PC-3 (cell line): ENCODE measurements at regions not wholly inside any gene's neighbourhood (a gene's known extent, or its start where the extent isn't known, plus 50 kb on each side); places are given as distances from the start of the nearest gene placed in this dataset.

Experiments
- ATAC-seq: fragments of 200-7000 bp; cut with Tn5 transposase; 2 replicates; pipeline ENCODE4 v1.9.1; 2020; ENCODE audit warnings: mild to moderate bottlenecking, moderate library complexity
- BruUV-seq: library from RNA; stranded (reverse); fragments of 400-500 nt; replicated peaks from 2 replicates; lab custom pipeline; 2021; lab: Mats Ljungman, UMichigan
- CTCF ChIA-PET: fragments of 300-600 bp; sonication (Branson Sonifier 250); formaldehyde crosslinking; loops from one replicate; lab custom pipeline; 2022; ENCODE audit warnings: antibody characterized with exemption; lab: Charles Lee
- POLR2A ChIA-PET: fragments of 300-600 bp; sonication (Branson Sonifier 250); formaldehyde crosslinking; loops from one replicate; lab custom pipeline; 2022; ENCODE audit warnings: antibody characterized with exemption; ENCODE audit not compliant: unreplicated experiment; lab: Charles Lee
- DNase-seq: peaks from one replicate; pipeline ENCODE4 v3.0.0-alpha.2; 2015
- H2AFZ ChIP-seq: fragments of 300-600 bp; sonication (generic); 2 replicates; pipeline ENCODE4 v1.6.0; 2016; ENCODE audit warnings: antibody characterized with exemption, low read length
- H3F3A ChIP-seq: fragments of 300-600 bp; sonication (generic); one replicate; pipeline ENCODE4 v1.6.0; 2017; ENCODE audit warnings: antibody characterized with exemption, low read length, control low read depth, mild to moderate bottlenecking; ENCODE audit not compliant: unreplicated experiment
- H3K27ac ChIP-seq: fragments of 300-600 bp; sonication (generic); 2 replicates; pipeline ENCODE4 v1.5.1; 2016; ENCODE audit warnings: mild to moderate bottlenecking, low read length
- H3K27me3 ChIP-seq: fragments of 300-600 bp; sonication (generic); 2 replicates; pipeline ENCODE4 v1.6.1; 2016; ENCODE audit warnings: low read length, mixed read lengths
- H3K36me3 ChIP-seq: fragments of 300-600 bp; sonication (generic); 2 replicates; pipeline ENCODE4 v1.6.1; 2016; ENCODE audit warnings: low read depth, mixed run types, low read length, mixed read lengths
- H3K4me1 ChIP-seq: fragments of 300-600 bp; sonication (generic); 2 replicates; pipeline ENCODE4 v1.5.1; 2016; ENCODE audit warnings: low read length; ENCODE audit not compliant: insufficient read depth
- H3K4me2 ChIP-seq: fragments of 300-600 bp; sonication (generic); 2 replicates; pipeline ENCODE4 v1.6.0; 2016; ENCODE audit warnings: low read length
- H3K4me3 ChIP-seq: fragments of 300-600 bp; sonication (generic); 2 replicates; pipeline ENCODE4 v1.5.1; 2016; ENCODE audit warnings: mild to moderate bottlenecking, low read length, mixed read lengths
- H3K79me2 ChIP-seq: fragments of 300-600 bp; sonication (generic); 2 replicates; pipeline ENCODE4 v1.6.1; 2017; ENCODE audit warnings: low read length, mixed read lengths
- H3K9ac ChIP-seq: fragments of 300-600 bp; sonication (generic); 2 replicates; pipeline ENCODE4 v1.6.0; 2016; ENCODE audit warnings: mild to moderate bottlenecking, low read length
- H3K9me2 ChIP-seq: fragments of 300-600 bp; sonication (generic); replicated peaks from 2 replicates; pipeline ENCODE4 v1.6.1; 2016; ENCODE audit warnings: mixed run types, low read length, mixed read lengths
- H3K9me3 ChIP-seq: fragments of 300-600 bp; sonication (generic); 2 replicates; pipeline ENCODE4 v1.6.1; 2016; ENCODE audit warnings: low read length, mixed read lengths
- H4K20me1 ChIP-seq: fragments of 300-600 bp; sonication (generic); 2 replicates; pipeline ENCODE4 v1.6.1; 2016; ENCODE audit warnings: low read length, mixed read lengths
- EZH2 ChIP-seq: fragments of 300-600 bp; sonication (generic); IDR thresholded peaks from one replicate; pipeline ENCODE4 v1.6.1; 2017; ENCODE audit warnings: antibody characterized with exemption, mild to moderate bottlenecking, low read length; ENCODE audit not compliant: unreplicated experiment
- EZH2phosphoT487 ChIP-seq: fragments of 300-600 bp; sonication (generic); IDR thresholded peaks from 2 replicates; pipeline ENCODE4 v1.6.1; 2018; ENCODE audit warnings: mild to moderate bottlenecking, antibody characterized with exemption, low read length, borderline replicate concordance
- intact Hi-C: fragments of 100-400 bp; cut with micrococcal nuclease; formaldehyde crosslinking; loops from 2 replicates; pipeline ENCODE4 v1.9.0; 2023
- TF ChIP-seq, protein P1 (sequence below): fragments of 300-600 bp; sonication (generic); conservative IDR thresholded peaks from 2 replicates; pipeline ENCODE4 v1.5.1; 2017; ENCODE audit warnings: antibody characterized with exemption, low read depth, mild to moderate bottlenecking, low read length

DNA sequence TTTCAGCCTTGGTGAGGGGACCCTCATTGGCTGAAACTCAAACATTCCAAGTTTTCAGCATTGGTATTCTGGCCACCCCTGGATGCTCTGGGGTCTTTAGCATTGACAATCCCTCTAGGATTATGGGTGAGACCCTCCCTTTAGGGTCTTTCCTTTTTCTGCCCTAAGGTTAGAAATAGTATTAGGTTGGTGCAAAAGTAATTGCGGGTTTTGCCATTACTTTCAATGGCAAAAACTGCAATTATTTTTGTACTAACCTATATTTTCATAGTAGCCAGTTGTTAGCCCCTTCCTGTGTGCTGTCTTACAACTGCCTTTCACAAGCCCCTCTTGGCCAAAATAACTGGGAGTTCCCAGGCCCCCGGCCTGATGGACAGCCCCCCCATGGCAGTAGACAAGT, 648.4 kb downstream of the PTPRU start:
- intact Hi-C loops: no loop called here
- no peaks in the 10 kb centered on the region for H3K4me1 ChIP-seq
- H3K4me2 ChIP-seq: no peak overlapping the region
- H3K36me3 ChIP-seq: no peaks in the 10 kb centered on the region
- H4K20me1 ChIP-seq: no peaks in the 10 kb centered on the region
- no peaks in the 10 kb centered on the region for H3K9me2 ChIP-seq
- no peaks in the 10 kb centered on the region for H3K79me2 ChIP-seq
- H2AFZ ChIP-seq: no peak overlapping the region
- H3K27me3 ChIP-seq: peaks cover 24% of the 10 kb centered on the region
- H3K4me3 ChIP-seq: no peak overlapping the region
- TF ChIP-seq EZH2phosphoT487 (no peak), EZH2 (no peak)
- TF ChIP-seq, protein P1, sequence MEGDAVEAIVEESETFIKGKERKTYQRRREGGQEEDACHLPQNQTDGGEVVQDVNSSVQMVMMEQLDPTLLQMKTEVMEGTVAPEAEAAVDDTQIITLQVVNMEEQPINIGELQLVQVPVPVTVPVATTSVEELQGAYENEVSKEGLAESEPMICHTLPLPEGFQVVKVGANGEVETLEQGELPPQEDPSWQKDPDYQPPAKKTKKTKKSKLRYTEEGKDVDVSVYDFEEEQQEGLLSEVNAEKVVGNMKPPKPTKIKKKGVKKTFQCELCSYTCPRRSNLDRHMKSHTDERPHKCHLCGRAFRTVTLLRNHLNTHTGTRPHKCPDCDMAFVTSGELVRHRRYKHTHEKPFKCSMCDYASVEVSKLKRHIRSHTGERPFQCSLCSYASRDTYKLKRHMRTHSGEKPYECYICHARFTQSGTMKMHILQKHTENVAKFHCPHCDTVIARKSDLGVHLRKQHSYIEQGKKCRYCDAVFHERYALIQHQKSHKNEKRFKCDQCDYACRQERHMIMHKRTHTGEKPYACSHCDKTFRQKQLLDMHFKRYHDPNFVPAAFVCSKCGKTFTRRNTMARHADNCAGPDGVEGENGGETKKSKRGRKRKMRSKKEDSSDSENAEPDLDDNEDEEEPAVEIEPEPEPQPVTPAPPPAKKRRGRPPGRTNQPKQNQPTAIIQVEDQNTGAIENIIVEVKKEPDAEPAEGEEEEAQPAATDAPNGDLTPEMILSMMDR: no peak
- no peaks in the 10 kb centered on the region for H3F3A ChIP-seq
- DNase-seq (no peak), ATAC-seq (no peak)
- no peak overlapping the region for H3K27ac ChIP-seq
- ChIA-PET CTCF (no interaction called here), POLR2A (no interaction called here)
- BruUV-seq: no TSS peak
- H3K9me3 ChIP-seq: no peaks in the 10 kb centered on the region
- H3K9ac ChIP-seq: no peak overlapping the region

DNA sequence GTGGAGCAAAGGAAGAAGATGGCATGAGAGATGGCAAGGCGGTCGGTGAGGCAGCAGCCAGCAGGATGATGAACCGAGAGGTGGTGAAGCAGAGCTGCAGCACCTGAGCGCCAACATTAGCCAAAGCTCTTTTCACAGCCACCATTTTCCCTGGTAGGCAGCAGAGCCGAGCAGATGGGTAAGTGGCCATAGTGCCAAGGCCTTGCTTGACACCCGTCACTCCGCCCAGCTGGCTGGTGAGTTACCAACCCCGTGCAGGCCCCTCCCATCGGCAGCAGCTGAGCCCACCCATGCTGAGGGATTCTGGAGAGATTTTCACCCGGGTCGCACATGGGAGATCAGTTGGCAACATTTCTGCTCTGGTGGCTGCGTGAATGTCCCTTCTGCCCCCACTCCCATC, 647.7 kb downstream of the PTPRU start:
- no peak overlapping the region for H3K9ac ChIP-seq
- H3K27me3 ChIP-seq: peaks cover 18% of the 10 kb centered on the region
- TF ChIP-seq EZH2phosphoT487: no peak
- TF ChIP-seq EZH2: no peak
- TF ChIP-seq, protein P1: no peak
- BruUV-seq: no TSS peak
- CTCF ChIA-PET: no interaction called here
- POLR2A ChIA-PET: no interaction called here
- no peaks in the 10 kb centered on the region for H3K36me3 ChIP-seq
- H3K4me3 ChIP-seq: no peak overlapping the region
- ATAC-seq (no peak), DNase-seq (no peak)
- intact Hi-C loops: no loop called here
- no peaks in the 10 kb centered on the region for H3K9me2 ChIP-seq
- no peaks in the 10 kb centered on the region for H3F3A ChIP-seq
- no peaks in the 10 kb centered on the region for H3K9me3 ChIP-seq
- no peaks in the 10 kb centered on the region for H3K79me2 ChIP-seq
- no peaks in the 10 kb centered on the region for H4K20me1 ChIP-seq
- H3K4me2 ChIP-seq: no peak overlapping the region
- H2AFZ ChIP-seq: no peak overlapping the region
- no peaks in the 10 kb centered on the region for H3K4me1 ChIP-seq
- H3K27ac ChIP-seq: no peak overlapping the region

DNA sequence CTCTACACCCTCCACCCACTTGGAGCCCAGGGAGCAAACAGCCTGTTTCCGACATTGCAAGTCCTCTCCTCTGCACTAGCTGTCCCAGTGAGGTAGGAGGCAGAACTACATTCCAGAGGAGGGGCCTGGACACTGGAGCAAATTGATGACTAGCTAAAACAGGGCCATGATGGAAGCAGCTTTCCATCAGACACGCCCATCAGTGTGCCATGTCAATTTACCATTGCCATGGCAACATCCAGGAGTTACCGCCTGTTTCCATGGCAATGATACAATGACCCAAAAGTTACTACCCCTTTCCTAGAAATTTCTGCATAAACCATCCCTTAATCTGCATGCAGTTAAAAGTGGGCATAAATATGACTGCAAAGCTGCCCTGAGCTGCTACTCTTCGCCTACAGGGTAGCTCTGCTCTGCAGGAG, 647.1 kb downstream of the PTPRU start:
- Histone ChIP-seq H3K9me3 (no peaks in the 10 kb centered on the region), H3K27ac (no peak overlapping the region), H3K79me2 (no peaks in the 10 kb centered on the region), H3K4me3 (no peak overlapping the region), H3K27me3 (peaks cover 20% of the 10 kb centered on the region), H2AFZ (no peak overlapping the region), H3K4me1 (no peaks in the 10 kb centered on the region), H3K4me2 (no peak overlapping the region), H3K9me2 (no peaks in the 10 kb centered on the region), H4K20me1 (no peaks in the 10 kb centered on the region), H3K36me3 (no peaks in the 10 kb centered on the region), H3F3A (no peaks in the 10 kb centered on the region), H3K9ac (no peak overlapping the region)
- TF ChIP-seq, protein P1: no peak
- TF ChIP-seq EZH2 (no peak), EZH2phosphoT487 (no peak)
- CTCF ChIA-PET: no interaction called here
- DNase-seq: no peak
- ATAC-seq: no peak
- BruUV-seq: no TSS peak
- POLR2A ChIA-PET: no interaction called here
- intact Hi-C loops: no loop called here
